ENCODE measurements at regions not wholly inside any gene's neighbourhood (a gene's known extent, or its start where the extent isn't known, plus 50 kb on each side); places are given as distances from the start of the nearest gene placed in this dataset.

- FAIRE-seq: no peak
- H3K27me3 ChIP-seq (ENCODE audit: control insufficient read depth in 2 of 2, insufficient read depth in 2 of 2, low read length in 2 of 2): no peaks in the 10 kb centered on the region
- DNase-seq (ENCODE audit: extremely low read depth in 1 of 4, low spot score in 3 of 4): no peak
- H3K27ac ChIP-seq (ENCODE audit: extremely low read depth, low read depth, low read length): no peak overlapping the region
- 0% methylated on average over 1 of the region's 3 CpGs for WGBS (ENCODE audit: insufficient coverage, low coverage, missing lambda C conversion rate)
- H3K4me2 ChIP-seq (ENCODE audit: insufficient read depth, low read length): no peak overlapping the region
- no peak overlapping the region for H3K9ac ChIP-seq (ENCODE audit: insufficient read depth in 1 of 2, low read depth in 2 of 2, low read length in 2 of 2)
- TF ChIP-seq TCF3 (CRISPR knock-in tag; IDR thresholded peaks at IDR 0.05): no peak
- TF ChIP-seq ZNF445 (CRISPR knock-in tag; IDR thresholded peaks at IDR 0.05; ENCODE audit: low read depth): no peak
- no peak for TF ChIP-seq E4F1 (CRISPR knock-in tag; IDR thresholded peaks at IDR 0.05; ENCODE audit: borderline replicate concordance)
- TF ChIP-seq EGR1 (conservative IDR thresholded peaks at IDR 0.05): no peak
- no peak for TF ChIP-seq CC2D1A (IDR thresholded peaks at IDR 0.05)
- TF ChIP-seq ZNF134 (CRISPR knock-in tag; conservative IDR thresholded peaks at IDR 0.05): no peak
- TF ChIP-seq ZNF830 (CRISPR knock-in tag; IDR thresholded peaks at IDR 0.05): no peak
- no peak for TF ChIP-seq DPF2 (IDR thresholded peaks at IDR 0.05)
- no peak for TF ChIP-seq ZNF79 (CRISPR knock-in tag; IDR thresholded peaks at IDR 0.05; ENCODE audit: low read depth)
- TF ChIP-seq POLR2G (IDR thresholded peaks at IDR 0.05; ENCODE audit: low read depth, low read length): no peak
- H4K20me1 ChIP-seq (replicated peaks; ENCODE audit: control insufficient read depth, insufficient read depth, low read length): no peaks in the 10 kb centered on the region
- no peak for ATAC-seq
- no peaks in the 10 kb centered on the region for H3K9me3 ChIP-seq (replicated peaks; ENCODE audit: control insufficient read depth, insufficient read depth, low read depth, low read length)
- H3K4me1 ChIP-seq (replicated peaks in 1 of 2; ENCODE audit: control insufficient read depth in 2 of 2, insufficient read depth in 2 of 2, low read length in 2 of 2): no peaks in the 10 kb centered on the region
- no peak overlapping the region for H2AFZ ChIP-seq (ENCODE audit: low read depth, low read length)
- BruUV-seq (replicated peaks): no TSS peak
- CTCF ChIA-PET (ENCODE audit: low intra/inter-chr PET ratio): no interaction called here
- H3K79me2 ChIP-seq (ENCODE audit: control insufficient read depth, insufficient read depth, low read length): no peaks in the 10 kb centered on the region
- H3K36me3 ChIP-seq (ENCODE audit: control insufficient read depth, insufficient read depth, low read length): no peaks in the 10 kb centered on the region
- no peak overlapping the region for H3K4me3 ChIP-seq
- H3K9me1 ChIP-seq (ENCODE audit: control insufficient read depth, insufficient read depth, low read length): no peaks in the 10 kb centered on the region
- in situ Hi-C loops (cut with MboI): no loop called here
- intact Hi-C loops (cut with micrococcal nuclease): no loop called here
- POLR2A ChIA-PET: no interaction called here
These were observed 277.5 kb upstream of the PPP2R3A start for GRCh38 chr3:135688003-135688402.

Data from K562 (cell line).